Prostate gland (tissue), 2 donors: ENCODE measurements at regions not wholly inside any gene's neighbourhood (a gene's known extent, or its start where the extent isn't known, plus 50 kb on each side); places are given as distances from the start of the nearest gene placed in this dataset.

Source experiments
- CTCF ChIP-seq, 4 experiments: fragments of 200-600 bp in 2 of 4; fragments of 450-650 bp in 2 of 4; sonication (generic) in 2 of 4; IDR thresholded peaks; 1 replicate in 3 of 4; 2 replicates in 1 of 4; pipeline ENCODE4 v1.5.1; 2016 to 2019; ENCODE audit warnings: antibody characterized with exemption in 4 of 4, mild to moderate bottlenecking in 2 of 4, moderate library complexity in 2 of 4
- POLR2AphosphoS5 ChIP-seq: sonication (generic); formaldehyde crosslinking; IDR thresholded peaks from one replicate; pipeline ENCODE4 v1.6.1; 2017; ENCODE audit warnings: antibody characterized with exemption

GRCh38 chr1:60374537-60374936 is 301.0 kb upstream of the C1orf87 start:
- TF ChIP-seq CTCF (IDR thresholded peaks at IDR 0.05) = no peak
- TF ChIP-seq POLR2AphosphoS5 = no peak
